ENCODE measurements at regions not wholly inside any gene's neighbourhood (a gene's known extent, or its start where the extent isn't known, plus 50 kb on each side); places are given as distances from the start of the nearest gene placed in this dataset.

- H3K9me3 ChIP-seq (ENCODE audit: insufficient read depth, low read length, severe bottlenecking) = peaks cover 2% of the 10 kb centered on the region
- H3K27me3 ChIP-seq (ENCODE audit: insufficient read depth, low read length, poor library complexity) = peaks cover 2% of the 10 kb centered on the region
- no peaks in the 10 kb centered on the region for H4K20me1 ChIP-seq (ENCODE audit: insufficient read depth, low read length)
- no peaks in the 10 kb centered on the region for H3K4me1 ChIP-seq (ENCODE audit: insufficient read depth, low read length)
- H2AFZ ChIP-seq (ENCODE audit: low read depth, low read length) = no peak overlapping the region
- no peak overlapping the region for H3K4me3 ChIP-seq (ENCODE audit: low read depth in 1 of 2, low read length in 2 of 2)
- no peaks in the 10 kb centered on the region for H3K79me2 ChIP-seq (ENCODE audit: insufficient read depth, low read length)
- no peaks in the 10 kb centered on the region for H3K36me3 ChIP-seq (ENCODE audit: insufficient read depth, low read length)
- no peak overlapping the region for H3K4me2 ChIP-seq (ENCODE audit: insufficient read depth, low read length)
- TF ChIP-seq CTCF (IDR thresholded peaks at IDR 0.05; ENCODE audit: borderline replicate concordance, extremely low read depth, low read length, poor library complexity, severe bottlenecking) = no peak
- TF ChIP-seq EZH2 (IDR thresholded peaks at IDR 0.05; ENCODE audit: borderline replicate concordance, low read depth, low read length, severe bottlenecking) = no peak
- ATAC-seq (ENCODE audit: insufficient read depth, low read depth) = no peak
- DNase-seq = no peak
- no peak overlapping the region for H3K27ac ChIP-seq (ENCODE audit: low read length)
- no peak overlapping the region for H3K9ac ChIP-seq (ENCODE audit: low read depth, low read length)
Observed at GRCh38 chr6:839201-839600, 146.3 kb upstream of the EXOC2 start.

- DNase-seq = no peak
- H3K9ac ChIP-seq (ENCODE audit: low read depth, low read length) = no peak overlapping the region
- no peaks in the 10 kb centered on the region for H3K36me3 ChIP-seq (ENCODE audit: insufficient read depth, low read length)
- H2AFZ ChIP-seq (ENCODE audit: low read depth, low read length) = no peak overlapping the region
- H3K4me3 ChIP-seq (ENCODE audit: low read depth in 1 of 2, low read length in 2 of 2) = no peak overlapping the region
- peaks cover 2% of the 10 kb centered on the region for H3K27me3 ChIP-seq (ENCODE audit: insufficient read depth, low read length, poor library complexity)
- no peak overlapping the region for H3K4me2 ChIP-seq (ENCODE audit: insufficient read depth, low read length)
- no peaks in the 10 kb centered on the region for H3K4me1 ChIP-seq (ENCODE audit: insufficient read depth, low read length)
- no peak for ATAC-seq (ENCODE audit: insufficient read depth, low read depth)
- no peak overlapping the region for H3K27ac ChIP-seq (ENCODE audit: low read length)
- peaks cover 5% of the 10 kb centered on the region for H3K9me3 ChIP-seq (ENCODE audit: insufficient read depth, low read length, severe bottlenecking)
- TF ChIP-seq EZH2 (IDR thresholded peaks at IDR 0.05; ENCODE audit: borderline replicate concordance, low read depth, low read length, severe bottlenecking) = no peak
- TF ChIP-seq CTCF (IDR thresholded peaks at IDR 0.05; ENCODE audit: borderline replicate concordance, extremely low read depth, low read length, poor library complexity, severe bottlenecking) = no peak
- H4K20me1 ChIP-seq (ENCODE audit: insufficient read depth, low read length) = no peaks in the 10 kb centered on the region
- no peaks in the 10 kb centered on the region for H3K79me2 ChIP-seq (ENCODE audit: insufficient read depth, low read length)
Observed at GRCh38 chr6:837380-837779, 144.4 kb upstream of the EXOC2 start.

GRCh38 chr6:836276-836853, 143.4 kb upstream of the EXOC2 start:
- Histone ChIP-seq H3K4me3 (ENCODE audit: low read depth in 1 of 2, low read length in 2 of 2) (no peak overlapping the region), H3K27me3 (ENCODE audit: insufficient read depth, low read length, poor library complexity) (peaks cover 2% of the 10 kb centered on the region), H3K79me2 (ENCODE audit: insufficient read depth, low read length) (no peaks in the 10 kb centered on the region), H3K4me1 (ENCODE audit: insufficient read depth, low read length) (no peaks in the 10 kb centered on the region), H3K9ac (ENCODE audit: low read depth, low read length) (no peak overlapping the region), H3K27ac (ENCODE audit: low read length) (no peak overlapping the region), H3K9me3 (ENCODE audit: insufficient read depth, low read length, severe bottlenecking) (peaks cover 5% of the 10 kb centered on the region), H4K20me1 (ENCODE audit: insufficient read depth, low read length) (no peaks in the 10 kb centered on the region), H3K36me3 (ENCODE audit: insufficient read depth, low read length) (no peaks in the 10 kb centered on the region), H2AFZ (ENCODE audit: low read depth, low read length) (no peak overlapping the region), H3K4me2 (ENCODE audit: insufficient read depth, low read length) (no peak overlapping the region)
- no peak for ATAC-seq (ENCODE audit: insufficient read depth, low read depth)
- DNase-seq = no peak
- TF ChIP-seq CTCF (IDR thresholded peaks at IDR 0.05; ENCODE audit: borderline replicate concordance, extremely low read depth, low read length, poor library complexity, severe bottlenecking) (no peak), EZH2 (IDR thresholded peaks at IDR 0.05; ENCODE audit: borderline replicate concordance, low read depth, low read length, severe bottlenecking) (no peak)

All from DND-41 (cell line).